HEK293 (cell line): ENCODE measurements at regions not wholly inside any gene's neighbourhood (a gene's known extent, or its start where the extent isn't known, plus 50 kb on each side); places are given as distances from the start of the nearest gene placed in this dataset.

ENCODE experiments used
- KLF9 ChIP-seq: fragments of 450-650 bp; formaldehyde crosslinking; IDR thresholded peaks from 2 replicates; pipeline ENCODE4 v1.5.1; 2016; ENCODE audit warnings: missing biosample characterization, missing genetic modification characterization, low read depth
- REST ChIP-seq: fragments of 450-650 bp; formaldehyde crosslinking; IDR thresholded peaks from 2 replicates; pipeline ENCODE4 v1.5.1; 2016; ENCODE audit warnings: missing biosample characterization, missing genetic modification characterization
- SP2 ChIP-seq: fragments of 450-650 bp; formaldehyde crosslinking; IDR thresholded peaks from 2 replicates; pipeline ENCODE4 v1.5.1; 2016; ENCODE audit warnings: missing biosample characterization, missing genetic modification characterization
- ZNF140 ChIP-seq: fragments of 450-650 bp; formaldehyde crosslinking; IDR thresholded peaks from 2 replicates; pipeline ENCODE4 v1.5.1; 2016; ENCODE audit warnings: missing biosample characterization, missing genetic modification characterization
- ZNF23 ChIP-seq: fragments of 450-650 bp; formaldehyde crosslinking; IDR thresholded peaks from 2 replicates; pipeline ENCODE4 v1.5.1; 2016; ENCODE audit warnings: missing biosample characterization, missing genetic modification characterization, borderline replicate concordance
- ZNF274 ChIP-seq, 2 experiments: fragments of 200-500 bp in 1 of 2; fragments of 450-650 bp in 1 of 2; sonication (Bioruptor generic) in 1 of 2; formaldehyde crosslinking in 1 of 2; IDR thresholded peaks; 2 replicates each; pipeline versions ENCODE4 v1.5.1 to v1.6.1; 2014 to 2016; ENCODE audit warnings: borderline replicate concordance in 1 of 2, inconsistent platforms in 1 of 2, low read length in 1 of 2, missing biosample characterization in 1 of 2, missing genetic modification characterization in 1 of 2
- ZNF571 ChIP-seq: fragments of 450-650 bp; formaldehyde crosslinking; IDR thresholded peaks from 2 replicates; pipeline ENCODE4 v1.5.0; 2017; ENCODE audit warnings: missing biosample characterization, missing genetic modification characterization
- ZNF621 ChIP-seq: fragments of 450-650 bp; formaldehyde crosslinking; IDR thresholded peaks from 2 replicates; pipeline ENCODE4 v1.5.1; 2017; ENCODE audit warnings: missing biosample characterization, missing genetic modification characterization
- ZNF626 ChIP-seq: fragments of 450-650 bp; sonication (Bioruptor Pico); formaldehyde crosslinking; IDR thresholded peaks from 2 replicates; pipeline ENCODE4 v1.5.1; 2018; ENCODE audit warnings: missing biosample characterization, missing genetic modification characterization, inconsistent platforms
- ZNF830 ChIP-seq: fragments of 450-650 bp; IDR thresholded peaks from 2 replicates; pipeline ENCODE4 v1.5.0; 2018; ENCODE audit warnings: missing biosample characterization, missing genetic modification characterization, low read depth, mild to moderate bottlenecking, moderate library complexity

- no peak for TF ChIP-seq ZNF626 (tag by site-specific recombination)
- no peak for TF ChIP-seq ZNF274 (IDR thresholded peaks at IDR 0.05; ENCODE audit: low read length)
- TF ChIP-seq ZNF274 (tag by site-specific recombination; IDR thresholded peaks at IDR 0.05; ENCODE audit: borderline replicate concordance) = no peak
- TF ChIP-seq ZNF23 (tag by site-specific recombination) = no peak
- TF ChIP-seq KLF9 (tag by site-specific recombination) = no peak
- no peak for TF ChIP-seq SP2
- no peak for TF ChIP-seq ZNF140 (tag by site-specific recombination)
- TF ChIP-seq ZNF571 (tag by site-specific recombination) = no peak
- no peak for TF ChIP-seq ZNF830 (tag by site-specific recombination)
- TF ChIP-seq ZNF621 = no peak
- no peak for TF ChIP-seq REST (tag by site-specific recombination)
Measured at GRCh38 chr2:162989507-162989906, 150.9 kb upstream of the KCNH7 start.
